GM23248 (cell line): ENCODE measurements at regions not wholly inside any gene's neighbourhood (a gene's known extent, or its start where the extent isn't known, plus 50 kb on each side); places are given as distances from the start of the nearest gene placed in this dataset.

ENCODE experiments used
- DNase-seq: peaks from one replicate; pipeline ENCODE4 v3.0.0-alpha.2; 2015
- H2AFZ ChIP-seq: fragments of 200-600 bp; sonication (generic); 2 replicates; pipeline ENCODE4 v1.6.1; 2016; ENCODE audit warnings: antibody characterized with exemption
- H3F3A ChIP-seq: fragments of 200-600 bp; sonication (generic); 2 replicates; pipeline ENCODE4 v1.6.1; 2016; ENCODE audit warnings: mild to moderate bottlenecking, antibody characterized with exemption, mixed run types; ENCODE audit not compliant: insufficient read depth
- H3K27ac ChIP-seq: fragments of 200-600 bp; sonication (generic); 2 replicates; pipeline ENCODE4 v1.5.1; 2016; ENCODE audit warnings: mild to moderate bottlenecking
- H3K27me3 ChIP-seq: fragments of 200-600 bp; sonication (generic); replicated peaks from 2 replicates; pipeline ENCODE4 v1.6.1; 2016; ENCODE audit warnings: mild to moderate bottlenecking; ENCODE audit not compliant: insufficient read depth
- H3K36me3 ChIP-seq: fragments of 200-600 bp; sonication (generic); 2 replicates; pipeline ENCODE4 v1.6.1; 2016; ENCODE audit warnings: low read depth, mild to moderate bottlenecking
- H3K4me1 ChIP-seq: fragments of 200-600 bp; sonication (generic); 2 replicates; pipeline ENCODE4 v1.6.1; 2016; ENCODE audit warnings: mild to moderate bottlenecking; ENCODE audit not compliant: insufficient read depth
- H3K4me2 ChIP-seq: fragments of 200-600 bp; sonication (generic); one replicate; pipeline ENCODE4 v1.6.1; 2016; ENCODE audit warnings: mild to moderate bottlenecking; ENCODE audit not compliant: unreplicated experiment
- H3K4me3 ChIP-seq: fragments of 200-600 bp; sonication (generic); 2 replicates; pipeline ENCODE4 v1.5.1; 2016; ENCODE audit warnings: mild to moderate bottlenecking
- H3K79me2 ChIP-seq: fragments of 200-600 bp; sonication (generic); 2 replicates; pipeline ENCODE4 v1.6.1; 2016; ENCODE audit warnings: mild to moderate bottlenecking; ENCODE audit not compliant: insufficient read depth
- H3K9ac ChIP-seq: fragments of 200-600 bp; sonication (generic); 2 replicates; pipeline ENCODE4 v1.6.1; 2016; ENCODE audit warnings: mild to moderate bottlenecking
- H3K9me2 ChIP-seq: fragments of 200-600 bp; sonication (generic); 2 replicates; pipeline ENCODE4 v1.6.1; 2016; ENCODE audit warnings: mixed run types, mild to moderate bottlenecking, moderate library complexity; ENCODE audit not compliant: insufficient read depth
- H3K9me3 ChIP-seq: fragments of 200-600 bp; sonication (generic); one replicate; pipeline ENCODE4 v1.6.1; 2017; ENCODE audit warnings: low read depth
- H4K20me1 ChIP-seq: fragments of 200-600 bp; sonication (generic); 2 replicates; pipeline ENCODE4 v1.6.0; 2016; ENCODE audit not compliant: insufficient read depth
- EZH2 ChIP-seq: fragments of 200-600 bp; sonication (generic); IDR thresholded peaks from 2 replicates; pipeline ENCODE4 v1.6.1; 2018; ENCODE audit warnings: antibody characterized with exemption, mild to moderate bottlenecking; ENCODE audit not compliant: insufficient read depth, poor library complexity, severe bottlenecking
- EZH2phosphoT487 ChIP-seq: fragments of 200-600 bp; sonication (generic); IDR thresholded peaks from 2 replicates; pipeline ENCODE4 v1.6.1; 2018; ENCODE audit warnings: antibody characterized with exemption, moderate library complexity, mild to moderate bottlenecking, low read depth; ENCODE audit not compliant: insufficient read depth
- WGBS, 2 experiments: methylation state at CpG; one replicate each; pipeline ENCODE4 v1.1.6; 2015 to 2017; ENCODE audit warnings: low lambda C conversion rate in 2 of 2, low coverage in 1 of 2; ENCODE audit errors: missing lambda C conversion rate in 2 of 2; 5-methylcytosine and 5-hydroxymethylcytosine counted together
- in situ Hi-C: fragments of 300-500 bp; cut with MboI; formaldehyde crosslinking; loops from 2 replicates; pipeline ENCODE4 v1.15.0; 2020

GRCh38 chr2:163541943-163542342 lies 193.9 kb downstream of the FIGN start:
- TF ChIP-seq EZH2 (no peak), EZH2phosphoT487 (no peak)
- no peaks in the 10 kb centered on the region for H3K36me3 ChIP-seq
- H3K9me3 ChIP-seq, result no peaks in the 10 kb centered on the region
- H2AFZ ChIP-seq, result no peak overlapping the region
- in situ Hi-C loops, result no loop called here
- no peak overlapping the region for H3K4me2 ChIP-seq
- no peaks in the 10 kb centered on the region for H3F3A ChIP-seq
- H3K4me3 ChIP-seq, result no peak overlapping the region
- no peaks in the 10 kb centered on the region for H3K9me2 ChIP-seq
- no peak overlapping the region for H3K27ac ChIP-seq
- WGBS, 2 experiments, result 59 to 68% methylated on average over 2 of the region's 2 CpGs
- DNase-seq, result no peak
- no peaks in the 10 kb centered on the region for H3K27me3 ChIP-seq
- no peaks in the 10 kb centered on the region for H3K79me2 ChIP-seq
- H3K9ac ChIP-seq, result no peak overlapping the region
- no peaks in the 10 kb centered on the region for H3K4me1 ChIP-seq
- H4K20me1 ChIP-seq, result no peaks in the 10 kb centered on the region

DNA sequence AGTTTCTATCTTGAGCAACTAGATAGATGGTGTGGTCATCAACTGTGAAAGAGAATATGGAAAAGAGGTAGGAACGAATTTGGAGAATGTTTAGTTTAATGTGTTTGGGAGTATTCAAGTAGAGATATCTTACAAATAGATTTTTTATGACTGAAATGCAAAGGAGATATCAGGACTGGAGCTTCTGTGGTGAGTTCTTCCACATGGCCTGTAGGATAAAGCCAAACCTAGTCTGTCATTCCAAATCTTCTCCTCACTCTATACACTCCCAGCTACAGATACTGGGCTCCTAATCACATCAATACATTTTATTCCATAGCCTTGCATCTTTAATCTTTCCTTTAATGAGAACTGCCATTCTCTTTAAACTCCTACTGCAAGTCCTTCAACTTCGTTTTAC lies 194.3 kb downstream of the FIGN start:
- no peak overlapping the region for H3K9ac ChIP-seq
- H3K36me3 ChIP-seq, result no peaks in the 10 kb centered on the region
- no peak overlapping the region for H3K27ac ChIP-seq
- no peaks in the 10 kb centered on the region for H3K27me3 ChIP-seq
- H2AFZ ChIP-seq, result no peak overlapping the region
- no peaks in the 10 kb centered on the region for H3K79me2 ChIP-seq
- no peak for DNase-seq
- 47 to 50% methylated on average over 2 of the region's 2 CpGs for WGBS, 2 experiments
- H3K9me2 ChIP-seq, result no peaks in the 10 kb centered on the region
- H3K9me3 ChIP-seq, result no peaks in the 10 kb centered on the region
- H3K4me1 ChIP-seq, result no peaks in the 10 kb centered on the region
- in situ Hi-C loops, result no loop called here
- H4K20me1 ChIP-seq, result no peaks in the 10 kb centered on the region
- no peak for TF ChIP-seq EZH2
- no peak for TF ChIP-seq EZH2phosphoT487
- H3K4me3 ChIP-seq, result no peak overlapping the region
- no peaks in the 10 kb centered on the region for H3F3A ChIP-seq
- H3K4me2 ChIP-seq, result no peak overlapping the region

GRCh38 chr2:163528640-163529217 lies 207.1 kb downstream of the FIGN start:
- in situ Hi-C loops, result no loop called here
- no peaks in the 10 kb centered on the region for H3K27me3 ChIP-seq
- no peaks in the 10 kb centered on the region for H3K9me2 ChIP-seq
- no peaks in the 10 kb centered on the region for H3K4me1 ChIP-seq
- no peak for DNase-seq
- no peaks in the 10 kb centered on the region for H3K36me3 ChIP-seq
- TF ChIP-seq EZH2, result no peak
- TF ChIP-seq EZH2phosphoT487, result no peak
- no peak overlapping the region for H2AFZ ChIP-seq
- H3F3A ChIP-seq, result no peaks in the 10 kb centered on the region
- 75 to 88% methylated on average over 1 of the region's 1 CpG for WGBS, 2 experiments
- H4K20me1 ChIP-seq, result no peaks in the 10 kb centered on the region
- no peak overlapping the region for H3K4me2 ChIP-seq
- no peaks in the 10 kb centered on the region for H3K79me2 ChIP-seq
- H3K9me3 ChIP-seq, result no peaks in the 10 kb centered on the region
- no peak overlapping the region for H3K4me3 ChIP-seq
- H3K9ac ChIP-seq, result no peak overlapping the region
- no peak overlapping the region for H3K27ac ChIP-seq

- Histone ChIP-seq H3K9me2 (no peaks in the 10 kb centered on the region), H3K27me3 (no peaks in the 10 kb centered on the region), H3K36me3 (no peaks in the 10 kb centered on the region), H3K4me2 (no peak overlapping the region), H4K20me1 (no peaks in the 10 kb centered on the region), H3F3A (no peaks in the 10 kb centered on the region), H2AFZ (no peak overlapping the region), H3K4me1 (no peaks in the 10 kb centered on the region), H3K4me3 (no peak overlapping the region), H3K79me2 (no peaks in the 10 kb centered on the region), H3K9ac (no peak overlapping the region), H3K27ac (no peak overlapping the region), H3K9me3 (no peaks in the 10 kb centered on the region)
- TF ChIP-seq EZH2phosphoT487 (no peak), EZH2 (no peak)
- no peak for DNase-seq
- in situ Hi-C loops, result no loop called here
Measured at GRCh38 chr2:163527381-163527780, 208.4 kb downstream of the FIGN start.

DNA sequence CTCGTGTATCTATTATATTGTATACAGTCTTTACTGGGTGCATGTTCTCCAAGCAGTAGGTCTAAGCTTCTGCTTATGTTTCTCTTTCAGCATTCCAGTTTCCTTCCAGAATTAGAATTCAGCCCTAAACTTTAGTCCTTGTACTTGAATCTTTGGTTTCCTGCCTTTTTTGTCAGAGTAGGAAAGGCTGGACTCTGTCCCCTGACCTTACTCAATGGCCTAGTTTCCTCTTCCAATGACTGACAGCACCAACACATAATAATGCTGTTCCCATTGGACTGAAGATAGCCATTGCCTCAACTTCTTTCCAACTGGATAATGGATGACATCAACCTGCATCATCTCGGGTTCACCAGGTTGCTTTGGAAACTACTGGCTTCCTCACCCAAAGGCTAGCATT lies 217.0 kb downstream of the FIGN start:
- WGBS, 2 experiments, result 30 to 31% methylated on average over 2 of the region's 2 CpGs
- TF ChIP-seq EZH2 (no peak), EZH2phosphoT487 (no peak)
- Histone ChIP-seq H4K20me1 (no peaks in the 10 kb centered on the region), H3K79me2 (no peaks in the 10 kb centered on the region), H3K36me3 (no peaks in the 10 kb centered on the region), H3K9ac (no peak overlapping the region), H3K27me3 (no peaks in the 10 kb centered on the region), H3F3A (no peaks in the 10 kb centered on the region), H3K9me3 (no peaks in the 10 kb centered on the region), H2AFZ (no peak overlapping the region), H3K4me1 (no peaks in the 10 kb centered on the region), H3K4me2 (no peak overlapping the region), H3K9me2 (no peaks in the 10 kb centered on the region), H3K27ac (no peak overlapping the region), H3K4me3 (no peak overlapping the region)
- DNase-seq, result no peak
- in situ Hi-C loops, result no loop called here
